CD4-positive, CD25-positive, alpha-beta regulatory T cell (primary cell): ENCODE measurements at regions not wholly inside any gene's neighbourhood (a gene's known extent, or its start where the extent isn't known, plus 50 kb on each side); places are given as distances from the start of the nearest gene placed in this dataset.

Experiments
- ATAC-seq, 2 donors: fragments of 150-1000 bp; cut with Tn5 transposase; one replicate each; pipeline ENCODE4 v1.10.0; 2021; ENCODE audit warnings: low read depth in 2 of 2, moderate number of reproducible peaks in 2 of 2, moderate library complexity in 1 of 2
- DNase-seq, 3 donors: peaks; one replicate each; pipeline versions ENCODE4 v3.0.0 to v3.0.0-alpha.2; 2012 to 2022; ENCODE audit warnings: mixed read lengths in 1 of 3
- H3K27ac ChIP-seq: one replicate; pipeline ENCODE4 v1.7.0; 2013; ENCODE audit warnings: mild to moderate bottlenecking, low read length; ENCODE audit not compliant: insufficient read depth, poor library complexity, severe bottlenecking
- H3K27me3 ChIP-seq: one replicate; pipeline ENCODE4 v1.7.0; 2013; ENCODE audit warnings: low read length; ENCODE audit not compliant: control insufficient read depth, insufficient read depth
- H3K36me3 ChIP-seq: one replicate; pipeline ENCODE4 v1.7.0; 2013; ENCODE audit warnings: mild to moderate bottlenecking, low read length, moderate library complexity; ENCODE audit not compliant: control insufficient read depth, insufficient read depth
- H3K4me1 ChIP-seq: 2 replicates; pipeline ENCODE4 v1.7.0; 2013; ENCODE audit warnings: mild to moderate bottlenecking, low read length; ENCODE audit not compliant: insufficient read depth, control insufficient read depth, poor library complexity, severe bottlenecking
- H3K4me3 ChIP-seq: one replicate; pipeline ENCODE4 v1.7.0; 2013; ENCODE audit warnings: low read depth, mild to moderate bottlenecking, low read length, moderate library complexity
- H3K9me3 ChIP-seq, 2 experiments: 1 replicate in 1 of 2; 2 replicates in 1 of 2; pipeline ENCODE4 v1.7.0; 2013; ENCODE audit warnings: low read length in 2 of 2, mild to moderate bottlenecking in 1 of 2, moderate library complexity in 1 of 2; ENCODE audit not compliant: control insufficient read depth in 2 of 2
- H3K27ac Mint-ChIP-seq, 3 donors: one replicate each; pipeline ENCODE4 v1.8.0; 2020 to 2022; ENCODE audit warnings: mild to moderate bottlenecking in 3 of 3, mixed read lengths in 3 of 3, moderate library complexity in 2 of 3
- H3K27me3 Mint-ChIP-seq: one replicate; pipeline ENCODE4 v1.8.0; 2022; ENCODE audit warnings: mild to moderate bottlenecking, mixed read lengths
- H3K36me3 Mint-ChIP-seq: one replicate; pipeline ENCODE4 v1.8.0; 2020; ENCODE audit warnings: mixed read lengths
- H3K4me1 Mint-ChIP-seq, 4 donors: one replicate each; pipeline ENCODE4 v1.8.0; 2020 to 2022; ENCODE audit warnings: mixed read lengths in 4 of 4, mild to moderate bottlenecking in 1 of 4
- H3K4me3 Mint-ChIP-seq, 4 donors: one replicate each; pipeline ENCODE4 v1.8.0; 2020 to 2022; ENCODE audit warnings: mild to moderate bottlenecking in 4 of 4, mixed read lengths in 4 of 4, moderate library complexity in 3 of 4
- H3K9me3 Mint-ChIP-seq, 7 donors: one replicate each; pipeline ENCODE4 v1.8.0; 2020 to 2022; ENCODE audit warnings: mixed read lengths in 7 of 7, mild to moderate bottlenecking in 3 of 7, moderate library complexity in 2 of 7

- DNase-seq (no peak), ATAC-seq (no peak)
- Histone ChIP-seq H3K36me3 (no peaks in the 10 kb centered on the region), H3K27me3 (no peaks in the 10 kb centered on the region), H3K4me1 (no peaks in the 10 kb centered on the region), H3K9me3 (no peaks in the 10 kb centered on the region), H3K4me3 (no peak overlapping the region), H3K27ac (no peak overlapping the region)
- H3K9me3 Mint-ChIP-seq = peaks cover 0 to 3% (median 1%) of the 10 kb centered on the region in 7 donors
- H3K27ac Mint-ChIP-seq = no peak overlapping the region
- H3K27me3 Mint-ChIP-seq = no peaks in the 10 kb centered on the region
- no peaks in the 10 kb centered on the region for H3K36me3 Mint-ChIP-seq
- H3K4me3 Mint-ChIP-seq = no peak overlapping the region
- H3K4me1 Mint-ChIP-seq = no peaks in the 10 kb centered on the region
Measured at GRCh38 chr2:67503066-67503795, 106.1 kb downstream of the ETAA1 start.

- ATAC-seq (no peak), DNase-seq (no peak)
- Histone ChIP-seq H3K36me3 (no peaks in the 10 kb centered on the region), H3K4me1 (no peaks in the 10 kb centered on the region), H3K27me3 (no peaks in the 10 kb centered on the region), H3K27ac (no peak overlapping the region), H3K4me3 (no peak overlapping the region), H3K9me3 (no peaks in the 10 kb centered on the region)
- Mint-ChIP-seq H3K36me3 (no peaks in the 10 kb centered on the region), H3K27me3 (no peaks in the 10 kb centered on the region), H3K4me1 (peaks cover 0 to 5% (median 0%) of the 10 kb centered on the region in 4 donors), H3K27ac (no peak overlapping the region), H3K4me3 (no peak overlapping the region), H3K9me3 (peaks cover 0 to 5% (median 1%) of the 10 kb centered on the region in 7 donors)
Measured at GRCh38 chr2:67510745-67511144, 113.6 kb downstream of the ETAA1 start.

GRCh38 chr2:67514515-67514914 lies 117.4 kb downstream of the ETAA1 start:
- H3K36me3 Mint-ChIP-seq = no peaks in the 10 kb centered on the region

GRCh38 chr2:67515056-67515455 lies 117.9 kb downstream of the ETAA1 start:
- Mint-ChIP-seq H3K27ac (no peak overlapping the region), H3K36me3 (no peaks in the 10 kb centered on the region), H3K27me3 (no peaks in the 10 kb centered on the region), H3K4me1 (peaks cover 0 to 5% (median 0%) of the 10 kb centered on the region in 4 donors), H3K4me3 (no peak overlapping the region), H3K9me3 (peaks cover 0 to 3% (median 0%) of the 10 kb centered on the region in 7 donors)
- Histone ChIP-seq H3K27me3 (no peaks in the 10 kb centered on the region), H3K4me3 (no peak overlapping the region), H3K4me1 (no peaks in the 10 kb centered on the region), H3K36me3 (no peaks in the 10 kb centered on the region), H3K9me3 (no peaks in the 10 kb centered on the region), H3K27ac (no peak overlapping the region)
- no peak for DNase-seq
- no peak for ATAC-seq

More at GRCh38 chr2:67514515-67514914, 117.4 kb downstream of the ETAA1 start:
- no peak overlapping the region for H3K27ac ChIP-seq
- H3K36me3 ChIP-seq = no peaks in the 10 kb centered on the region
- ATAC-seq (no peak), DNase-seq (no peak)
- peaks cover 0 to 3% (median 0%) of the 10 kb centered on the region in 7 donors for H3K9me3 Mint-ChIP-seq
- peaks cover 0 to 5% (median 0%) of the 10 kb centered on the region in 4 donors for H3K4me1 Mint-ChIP-seq
- H3K27me3 Mint-ChIP-seq = no peaks in the 10 kb centered on the region
- no peak overlapping the region for H3K4me3 Mint-ChIP-seq
- no peaks in the 10 kb centered on the region for H3K9me3 ChIP-seq
- H3K4me1 ChIP-seq = no peaks in the 10 kb centered on the region
- no peaks in the 10 kb centered on the region for H3K27me3 ChIP-seq
- no peak overlapping the region for H3K27ac Mint-ChIP-seq
- no peak overlapping the region for H3K4me3 ChIP-seq

GRCh38 chr2:67515538-67515937 lies 118.4 kb downstream of the ETAA1 start:
- no peaks in the 10 kb centered on the region for H3K36me3 ChIP-seq
- no peak overlapping the region for H3K27ac ChIP-seq
- H3K36me3 Mint-ChIP-seq = no peaks in the 10 kb centered on the region
- peaks cover 0 to 3% (median 0%) of the 10 kb centered on the region in 7 donors for H3K9me3 Mint-ChIP-seq
- H3K27me3 Mint-ChIP-seq = no peaks in the 10 kb centered on the region
- DNase-seq = no peak
- H3K4me3 ChIP-seq = no peak overlapping the region
- no peak for ATAC-seq
- H3K4me3 Mint-ChIP-seq = no peak overlapping the region
- H3K4me1 ChIP-seq = no peaks in the 10 kb centered on the region
- no peaks in the 10 kb centered on the region for H3K9me3 ChIP-seq
- H3K27me3 ChIP-seq = no peaks in the 10 kb centered on the region
- H3K27ac Mint-ChIP-seq = no peak overlapping the region
- peaks cover 0 to 5% (median 0%) of the 10 kb centered on the region in 4 donors for H3K4me1 Mint-ChIP-seq

GRCh38 chr2:67516362-67516761 lies 119.2 kb downstream of the ETAA1 start:
- Mint-ChIP-seq H3K36me3 (no peaks in the 10 kb centered on the region), H3K27ac (no peak overlapping the region), H3K4me3 (no peak overlapping the region), H3K4me1 (peaks cover 0 to 5% (median 0%) of the 10 kb centered on the region in 4 donors), H3K27me3 (no peaks in the 10 kb centered on the region), H3K9me3 (peaks cover 0 to 3% (median 0%) of the 10 kb centered on the region in 7 donors)
- H3K27ac ChIP-seq = no peak overlapping the region
- DNase-seq (no peak), ATAC-seq (no peak)
- H3K36me3 ChIP-seq = no peaks in the 10 kb centered on the region
- H3K4me3 ChIP-seq = no peak overlapping the region
- no peaks in the 10 kb centered on the region for H3K9me3 ChIP-seq
- H3K27me3 ChIP-seq = no peaks in the 10 kb centered on the region
- no peaks in the 10 kb centered on the region for H3K4me1 ChIP-seq

- DNase-seq = no peak
- Histone ChIP-seq H3K36me3 (no peaks in the 10 kb centered on the region), H3K4me1 (no peaks in the 10 kb centered on the region), H3K4me3 (no peak overlapping the region), H3K27ac (no peak overlapping the region), H3K27me3 (no peaks in the 10 kb centered on the region), H3K9me3 (no peaks in the 10 kb centered on the region)
- Mint-ChIP-seq H3K4me3 (no peak overlapping the region), H3K36me3 (no peaks in the 10 kb centered on the region), H3K27me3 (no peaks in the 10 kb centered on the region), H3K27ac (no peak overlapping the region), H3K4me1 (peaks cover 0 to 5% (median 0%) of the 10 kb centered on the region in 4 donors), H3K9me3 (peaks cover 0 to 3% (median 0%) of the 10 kb centered on the region in 7 donors)
- ATAC-seq = no peak
Measured at GRCh38 chr2:67516899-67517530, 119.9 kb downstream of the ETAA1 start.

- no peaks in the 10 kb centered on the region for H3K36me3 Mint-ChIP-seq
- H3K4me1 Mint-ChIP-seq = no peaks in the 10 kb centered on the region
- no peak for ATAC-seq
- peaks cover 0 to 3% (median 0%) of the 10 kb centered on the region in 7 donors for H3K9me3 Mint-ChIP-seq
- H3K27ac Mint-ChIP-seq = no peak overlapping the region
- H3K27me3 Mint-ChIP-seq = no peaks in the 10 kb centered on the region
- Histone ChIP-seq H3K27ac (no peak overlapping the region), H3K36me3 (no peaks in the 10 kb centered on the region), H3K27me3 (no peaks in the 10 kb centered on the region), H3K4me1 (no peaks in the 10 kb centered on the region), H3K9me3 (no peaks in the 10 kb centered on the region), H3K4me3 (no peak overlapping the region)
- no peak overlapping the region for H3K4me3 Mint-ChIP-seq
- DNase-seq = no peak
Measured at GRCh38 chr2:67522148-67522547, 125.0 kb downstream of the ETAA1 start.
